Activated naive CD4-positive, alpha-beta T cell treated with anti-CD3 and anti-CD28 coated beads, Interleukin-2, amount 10 ng/mL, durations not matched to agents 7 days and 5 days (primary cell): ENCODE measurements at regions not wholly inside any gene's neighbourhood (a gene's known extent, or its start where the extent isn't known, plus 50 kb on each side); places are given as distances from the start of the nearest gene placed in this dataset.
"Not testable (repeated sequence)": the region's sequence is repeated elsewhere in the genome, so short reads cannot be mapped to it uniquely, and the experiment has no call there.

ENCODE experiments used
- CTCF ChIA-PET: fragments of 350-600 bp; sonication (Branson Sonifier 250); formaldehyde crosslinking; loops from one replicate; lab custom pipeline; 2021; ENCODE audit warnings: antibody characterized with exemption; lab: Charles Lee
- DNase-seq: peaks from one replicate; pipeline ENCODE4 v3.0.0-alpha.2; 2020
- H3K27ac Mint-ChIP-seq: one replicate; pipeline ENCODE4 v1.8.0; 2021; ENCODE audit warnings: mild to moderate bottlenecking, moderate library complexity, mixed read lengths
- H3K27me3 Mint-ChIP-seq: one replicate; pipeline ENCODE4 v1.8.0; 2021; ENCODE audit warnings: mild to moderate bottlenecking, mixed read lengths
- H3K36me3 Mint-ChIP-seq: one replicate; pipeline ENCODE4 v1.8.0; 2021; ENCODE audit warnings: mixed read lengths
- H3K4me1 Mint-ChIP-seq: one replicate; pipeline ENCODE4 v1.8.0; 2021; ENCODE audit warnings: mixed read lengths
- H3K4me3 Mint-ChIP-seq: one replicate; pipeline ENCODE4 v1.8.0; 2021; ENCODE audit warnings: mild to moderate bottlenecking, moderate library complexity, mixed read lengths
- H3K9me3 Mint-ChIP-seq: one replicate; pipeline ENCODE4 v1.8.0; 2021; ENCODE audit warnings: mixed read lengths

GRCh38 chr6:44737829-44738528, 350.5 kb downstream of the CDC5L start:
- Mint-ChIP-seq H3K27ac (no peak overlapping the region), H3K4me3 (no peak overlapping the region), H3K9me3 (no peaks in the 10 kb centered on the region), H3K36me3 (no peaks in the 10 kb centered on the region), H3K27me3 (peaks cover 10% of the 10 kb centered on the region), H3K4me1 (no peaks in the 10 kb centered on the region)
- CTCF ChIA-PET: no interaction called here
- no peak for DNase-seq

- Mint-ChIP-seq H3K27me3 (peaks cover 10% of the 10 kb centered on the region), H3K4me1 (no peaks in the 10 kb centered on the region), H3K9me3 (no peaks in the 10 kb centered on the region), H3K4me3 (no peak overlapping the region), H3K36me3 (no peaks in the 10 kb centered on the region), H3K27ac (no peak overlapping the region)
- CTCF ChIA-PET: interaction anchor here (1.1 kb wide), 1 partner anchor 1184 kb away, joined by 3 read pairs; no protein-coding TSS in a partner anchor
- no peak for DNase-seq
These were observed 351.2 kb downstream of the CDC5L start for GRCh38 chr6:44738601-44739146.

- H3K27me3 Mint-ChIP-seq: peaks cover 10% of the 10 kb centered on the region
- no peak overlapping the region for H3K27ac Mint-ChIP-seq
- DNase-seq: no peak
- CTCF ChIA-PET: interaction anchor here (1.1 kb wide), 1 partner anchor 1183 kb away, joined by 3 read pairs; no protein-coding TSS in a partner anchor
- no peaks in the 10 kb centered on the region for H3K9me3 Mint-ChIP-seq
- H3K4me1 Mint-ChIP-seq: no peaks in the 10 kb centered on the region
- no peaks in the 10 kb centered on the region for H3K36me3 Mint-ChIP-seq
- no peak overlapping the region for H3K4me3 Mint-ChIP-seq
These were observed 351.7 kb downstream of the CDC5L start for GRCh38 chr6:44739181-44739580.

- H3K4me3 Mint-ChIP-seq: no peak overlapping the region
- H3K4me1 Mint-ChIP-seq: no peaks in the 10 kb centered on the region
- no peaks in the 10 kb centered on the region for H3K36me3 Mint-ChIP-seq
- no peak for DNase-seq
- H3K27me3 Mint-ChIP-seq: peaks cover 10% of the 10 kb centered on the region
- CTCF ChIA-PET: no interaction called here
- H3K9me3 Mint-ChIP-seq: peaks cover 2% of the 10 kb centered on the region
- H3K27ac Mint-ChIP-seq: no peak overlapping the region
These were observed 353.1 kb downstream of the CDC5L start for GRCh38 chr6:44740566-44741120.

- DNase-seq: no peak
- CTCF ChIA-PET: interaction anchor here (1.0 kb wide), 1 partner anchor 74 kb away, joined by 3 read pairs; no protein-coding TSS in a partner anchor
- Mint-ChIP-seq H3K9me3 (peaks cover 2% of the 10 kb centered on the region), H3K27me3 (peaks cover 10% of the 10 kb centered on the region), H3K27ac (no peak overlapping the region), H3K4me1 (no peaks in the 10 kb centered on the region), H3K36me3 (no peaks in the 10 kb centered on the region), H3K4me3 (no peak overlapping the region)
These were observed 354.7 kb downstream of the CDC5L start for GRCh38 chr6:44742201-44742600.

GRCh38 chr6:44742828-44743372, 355.4 kb downstream of the CDC5L start:
- H3K27me3 Mint-ChIP-seq: peaks cover 10% of the 10 kb centered on the region
- no peak overlapping the region for H3K4me3 Mint-ChIP-seq
- H3K9me3 Mint-ChIP-seq: peaks cover 2% of the 10 kb centered on the region
- CTCF ChIA-PET: interaction anchor here (1.0 kb wide), 1 partner anchor 75 kb away, joined by 3 read pairs; no protein-coding TSS in a partner anchor
- no peaks in the 10 kb centered on the region for H3K4me1 Mint-ChIP-seq
- no peak for DNase-seq
- no peaks in the 10 kb centered on the region for H3K36me3 Mint-ChIP-seq
- H3K27ac Mint-ChIP-seq: no peak overlapping the region

GRCh38 chr6:44760116-44760515, 372.6 kb downstream of the CDC5L start:
- H3K27me3 Mint-ChIP-seq, CTCF ChIA-PET, DNase-seq, H3K4me1 Mint-ChIP-seq, H3K27ac Mint-ChIP-seq, H3K36me3 Mint-ChIP-seq, H3K4me3 Mint-ChIP-seq: not testable (repeated sequence)
- H3K9me3 Mint-ChIP-seq: peaks cover 19% of the 10 kb centered on the region

GRCh38 chr6:44761046-44761445, 373.5 kb downstream of the CDC5L start:
- CTCF ChIA-PET: no interaction called here
- no peak for DNase-seq
- Mint-ChIP-seq H3K27ac (no peak overlapping the region), H3K36me3 (no peaks in the 10 kb centered on the region), H3K27me3 (no peaks in the 10 kb centered on the region), H3K4me3 (no peak overlapping the region), H3K4me1 (no peaks in the 10 kb centered on the region), H3K9me3 (peaks cover 22% of the 10 kb centered on the region)

- Mint-ChIP-seq H3K27ac (no peak overlapping the region), H3K4me1 (no peaks in the 10 kb centered on the region), H3K36me3 (no peaks in the 10 kb centered on the region), H3K4me3 (no peak overlapping the region), H3K9me3 (peaks cover 22% of the 10 kb centered on the region), H3K27me3 (no peaks in the 10 kb centered on the region)
- DNase-seq: no peak
- CTCF ChIA-PET: interaction anchor here (0.7 kb wide), 1 partner anchor 245 kb away, joined by 4 read pairs; no protein-coding TSS in a partner anchor
These were observed 375.0 kb downstream of the CDC5L start for GRCh38 chr6:44762496-44762895.

GRCh38 chr6:44771647-44772415, 384.3 kb downstream of the CDC5L start:
- no peak for DNase-seq
- Mint-ChIP-seq H3K4me1 (peaks cover 12% of the 10 kb centered on the region), H3K9me3 (peaks cover 5% of the 10 kb centered on the region), H3K4me3 (no peak overlapping the region), H3K36me3 (no peaks in the 10 kb centered on the region), H3K27me3 (peaks cover 7% of the 10 kb centered on the region), H3K27ac (no peak overlapping the region)
- CTCF ChIA-PET: no interaction called here

- Mint-ChIP-seq H3K27me3 (peaks cover 7% of the 10 kb centered on the region), H3K9me3 (peaks cover 5% of the 10 kb centered on the region), H3K27ac (no peak overlapping the region), H3K36me3 (no peaks in the 10 kb centered on the region), H3K4me1 (peaks cover 12% of the 10 kb centered on the region), H3K4me3 (no peak overlapping the region)
- no peak for DNase-seq
- CTCF ChIA-PET: no interaction called here
These were observed 385.3 kb downstream of the CDC5L start for GRCh38 chr6:44772838-44773237.

- peaks cover 7% of the 10 kb centered on the region for H3K27me3 Mint-ChIP-seq
These were observed 387.6 kb downstream of the CDC5L start for GRCh38 chr6:44775121-44775520.

GRCh38 chr6:44776344-44776743, 388.8 kb downstream of the CDC5L start:
- no peak overlapping the region for H3K27ac Mint-ChIP-seq
- no peak for DNase-seq
- H3K9me3 Mint-ChIP-seq: peaks cover 2% of the 10 kb centered on the region
- no peak overlapping the region for H3K4me3 Mint-ChIP-seq
- no peaks in the 10 kb centered on the region for H3K4me1 Mint-ChIP-seq
- H3K27me3 Mint-ChIP-seq: peaks cover 7% of the 10 kb centered on the region
- CTCF ChIA-PET: no interaction called here
- no peaks in the 10 kb centered on the region for H3K36me3 Mint-ChIP-seq

More at GRCh38 chr6:44775121-44775520, 387.6 kb downstream of the CDC5L start:
- H3K4me1 Mint-ChIP-seq: peaks cover 5% of the 10 kb centered on the region
- no peak for DNase-seq
- H3K27ac Mint-ChIP-seq: no peak overlapping the region
- peaks cover 3% of the 10 kb centered on the region for H3K9me3 Mint-ChIP-seq
- H3K36me3 Mint-ChIP-seq: no peaks in the 10 kb centered on the region
- no peak overlapping the region for H3K4me3 Mint-ChIP-seq
- CTCF ChIA-PET: no interaction called here

- CTCF ChIA-PET: no interaction called here
- no peaks in the 10 kb centered on the region for H3K4me1 Mint-ChIP-seq
- H3K27me3 Mint-ChIP-seq: peaks cover 7% of the 10 kb centered on the region
- H3K36me3 Mint-ChIP-seq: peaks cover 3% of the 10 kb centered on the region
- H3K27ac Mint-ChIP-seq: no peak overlapping the region
- no peak overlapping the region for H3K4me3 Mint-ChIP-seq
- peaks cover 5% of the 10 kb centered on the region for H3K9me3 Mint-ChIP-seq
- no peak for DNase-seq
These were observed 391.0 kb downstream of the CDC5L start for GRCh38 chr6:44778513-44778912.
